ENCODE measurements at regions not wholly inside any gene's neighbourhood (a gene's known extent, or its start where the extent isn't known, plus 50 kb on each side); places are given as distances from the start of the nearest gene placed in this dataset.

DNA sequence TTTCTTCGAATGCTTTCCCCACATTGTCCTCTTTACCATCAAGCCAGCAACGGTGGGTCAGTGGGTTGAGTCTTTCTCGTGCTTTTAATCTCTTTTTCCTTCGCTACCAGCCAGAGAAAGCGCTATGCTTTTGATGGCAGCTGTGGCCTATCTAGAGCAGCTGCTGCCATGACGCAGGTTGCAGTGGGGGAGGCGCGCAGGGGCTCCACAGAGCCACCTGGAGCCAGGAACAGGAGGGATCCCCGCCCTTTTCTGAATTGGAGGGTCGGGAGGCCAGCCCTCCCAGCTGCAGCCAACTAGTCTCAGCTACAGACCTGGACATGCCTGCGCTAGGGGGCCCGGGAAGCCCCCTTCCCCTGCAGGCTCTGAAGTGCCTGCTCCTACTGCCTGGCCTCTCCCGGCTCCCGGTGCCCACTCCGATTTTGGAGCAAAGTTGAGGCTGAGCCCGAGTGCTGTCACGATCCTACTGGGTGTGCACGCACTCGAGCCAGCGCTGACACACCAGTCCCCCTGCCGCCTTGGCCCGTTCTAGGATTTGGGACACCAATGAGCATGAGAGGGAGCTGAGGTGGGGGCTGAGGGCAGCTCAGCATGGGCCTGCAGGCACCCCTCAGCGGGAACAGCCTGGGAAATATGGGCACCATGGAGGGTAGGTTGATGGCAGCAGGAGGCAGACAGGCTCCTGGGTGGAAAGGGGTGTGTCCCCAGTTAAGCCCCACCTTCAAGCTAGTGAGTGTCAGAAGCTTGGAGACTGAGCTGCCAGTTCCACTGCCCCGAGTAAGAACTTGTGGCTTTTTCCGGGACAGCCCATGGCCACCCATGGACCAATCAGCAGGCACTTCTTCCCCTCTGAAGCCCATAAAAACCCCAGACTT, 784.2 kb downstream of the SLC6A15 start:
- no peaks in the 10 kb centered on the region for H3K79me2 ChIP-seq (ENCODE audit: insufficient read depth, low read length)
- H3K27me3 Mint-ChIP-seq (ENCODE audit: low read depth, unreplicated experiment), result no peaks in the 10 kb centered on the region
- H3K9ac ChIP-seq (ENCODE audit: low read length), result no peak overlapping the region
- no peak overlapping the region for H3K4me3 ChIP-seq (ENCODE audit: insufficient read depth, low read depth, low read length)
- no peaks in the 10 kb centered on the region for H3K36me3 ChIP-seq (ENCODE audit: insufficient read depth, low read length)
- H3K9me3 ChIP-seq (ENCODE audit: insufficient read depth, low read depth, low read length), result peaks cover 5% of the 10 kb centered on the region
- no peak overlapping the region for H2AFZ ChIP-seq (ENCODE audit: low read depth, low read length)
- H3K4me3 Mint-ChIP-seq (ENCODE audit: unreplicated experiment), result no peak overlapping the region
- H3K27ac Mint-ChIP-seq (ENCODE audit: unreplicated experiment), result no peak overlapping the region
- no peak for FAIRE-seq
- H3K4me1 ChIP-seq (ENCODE audit: insufficient read depth, low read length), result no peaks in the 10 kb centered on the region
- H4K20me1 ChIP-seq (ENCODE audit: insufficient read depth, low read length), result no peaks in the 10 kb centered on the region
- H3K36me3 Mint-ChIP-seq (ENCODE audit: low read depth, unreplicated experiment), result no peaks in the 10 kb centered on the region
- H3K27me3 ChIP-seq (ENCODE audit: insufficient read depth, low read length), result no peaks in the 10 kb centered on the region
- H3K4me1 Mint-ChIP-seq (ENCODE audit: low read depth, unreplicated experiment), result peaks cover 4% of the 10 kb centered on the region
- no peaks in the 10 kb centered on the region for H3K9me3 Mint-ChIP-seq (ENCODE audit: unreplicated experiment)
- H3K4me2 ChIP-seq (ENCODE audit: low read length), result no peak overlapping the region
- DNase-seq (ENCODE audit: low read depth), result no peak
- TF ChIP-seq, protein P1, sequence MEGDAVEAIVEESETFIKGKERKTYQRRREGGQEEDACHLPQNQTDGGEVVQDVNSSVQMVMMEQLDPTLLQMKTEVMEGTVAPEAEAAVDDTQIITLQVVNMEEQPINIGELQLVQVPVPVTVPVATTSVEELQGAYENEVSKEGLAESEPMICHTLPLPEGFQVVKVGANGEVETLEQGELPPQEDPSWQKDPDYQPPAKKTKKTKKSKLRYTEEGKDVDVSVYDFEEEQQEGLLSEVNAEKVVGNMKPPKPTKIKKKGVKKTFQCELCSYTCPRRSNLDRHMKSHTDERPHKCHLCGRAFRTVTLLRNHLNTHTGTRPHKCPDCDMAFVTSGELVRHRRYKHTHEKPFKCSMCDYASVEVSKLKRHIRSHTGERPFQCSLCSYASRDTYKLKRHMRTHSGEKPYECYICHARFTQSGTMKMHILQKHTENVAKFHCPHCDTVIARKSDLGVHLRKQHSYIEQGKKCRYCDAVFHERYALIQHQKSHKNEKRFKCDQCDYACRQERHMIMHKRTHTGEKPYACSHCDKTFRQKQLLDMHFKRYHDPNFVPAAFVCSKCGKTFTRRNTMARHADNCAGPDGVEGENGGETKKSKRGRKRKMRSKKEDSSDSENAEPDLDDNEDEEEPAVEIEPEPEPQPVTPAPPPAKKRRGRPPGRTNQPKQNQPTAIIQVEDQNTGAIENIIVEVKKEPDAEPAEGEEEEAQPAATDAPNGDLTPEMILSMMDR (IDR thresholded peaks at IDR 0.05; ENCODE audit: insufficient read depth, low read depth, low read length), result no peak
- no peak for TF ChIP-seq EZH2 (IDR thresholded peaks at IDR 0.05; ENCODE audit: insufficient read depth, low read length)
- no peak overlapping the region for H3K27ac ChIP-seq (ENCODE audit: low read depth, low read length)

GRCh38 chr12:84124211-84124610, 788.4 kb downstream of the SLC6A15 start:
- no peak for DNase-seq (ENCODE audit: low read depth)
- Histone ChIP-seq H3K36me3 (ENCODE audit: insufficient read depth, low read length) (no peaks in the 10 kb centered on the region), H2AFZ (ENCODE audit: low read depth, low read length) (no peak overlapping the region), H3K4me1 (ENCODE audit: insufficient read depth, low read length) (no peaks in the 10 kb centered on the region), H3K27ac (ENCODE audit: low read depth, low read length) (no peak overlapping the region), H3K9ac (ENCODE audit: low read length) (no peak overlapping the region), H3K79me2 (ENCODE audit: insufficient read depth, low read length) (no peaks in the 10 kb centered on the region), H3K4me2 (ENCODE audit: low read length) (no peak overlapping the region), H3K4me3 (ENCODE audit: insufficient read depth, low read depth, low read length) (no peak overlapping the region), H3K27me3 (ENCODE audit: insufficient read depth, low read length) (no peaks in the 10 kb centered on the region), H4K20me1 (ENCODE audit: insufficient read depth, low read length) (no peaks in the 10 kb centered on the region), H3K9me3 (ENCODE audit: insufficient read depth, low read depth, low read length) (peaks cover 1% of the 10 kb centered on the region)
- TF ChIP-seq, protein P1 (IDR thresholded peaks at IDR 0.05; ENCODE audit: insufficient read depth, low read depth, low read length), result no peak
- no peak for TF ChIP-seq EZH2 (IDR thresholded peaks at IDR 0.05; ENCODE audit: insufficient read depth, low read length)
- H3K27me3 Mint-ChIP-seq (ENCODE audit: low read depth, unreplicated experiment), result no peaks in the 10 kb centered on the region
- no peaks in the 10 kb centered on the region for H3K36me3 Mint-ChIP-seq (ENCODE audit: low read depth, unreplicated experiment)
- H3K4me3 Mint-ChIP-seq (ENCODE audit: unreplicated experiment), result no peak overlapping the region
- no peak overlapping the region for H3K27ac Mint-ChIP-seq (ENCODE audit: unreplicated experiment)
- H3K4me1 Mint-ChIP-seq (ENCODE audit: low read depth, unreplicated experiment), result no peaks in the 10 kb centered on the region
- no peaks in the 10 kb centered on the region for H3K9me3 Mint-ChIP-seq (ENCODE audit: unreplicated experiment)
- no peak for FAIRE-seq

DNA sequence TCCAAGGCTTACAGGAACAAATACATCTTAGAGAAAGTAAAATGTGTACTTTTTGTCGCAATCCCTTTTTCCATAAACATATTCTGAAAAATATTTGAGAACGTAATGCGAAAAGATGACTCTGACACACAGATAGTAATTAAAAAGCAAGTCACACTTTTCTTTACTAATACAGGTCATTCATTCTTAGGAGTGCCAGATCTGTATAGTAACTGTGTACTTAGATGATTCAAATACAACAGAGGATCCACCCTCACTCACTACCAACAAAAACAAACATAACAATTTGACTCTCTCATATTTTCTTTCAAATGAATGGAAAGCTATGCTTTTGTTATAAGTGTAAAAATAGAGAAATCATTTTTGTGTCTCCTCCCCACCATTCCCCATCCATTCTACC, 795.4 kb downstream of the SLC6A15 start:
- Mint-ChIP-seq H3K4me1 (ENCODE audit: low read depth, unreplicated experiment) (no peaks in the 10 kb centered on the region), H3K27ac (ENCODE audit: unreplicated experiment) (no peak overlapping the region), H3K9me3 (ENCODE audit: unreplicated experiment) (no peaks in the 10 kb centered on the region), H3K4me3 (ENCODE audit: unreplicated experiment) (no peak overlapping the region), H3K36me3 (ENCODE audit: low read depth, unreplicated experiment) (no peaks in the 10 kb centered on the region), H3K27me3 (ENCODE audit: low read depth, unreplicated experiment) (no peaks in the 10 kb centered on the region)
- no peak for TF ChIP-seq EZH2 (IDR thresholded peaks at IDR 0.05; ENCODE audit: insufficient read depth, low read length)
- TF ChIP-seq, protein P1 (IDR thresholded peaks at IDR 0.05; ENCODE audit: insufficient read depth, low read depth, low read length), result no peak
- no peak overlapping the region for H3K27ac ChIP-seq (ENCODE audit: low read depth, low read length)
- no peaks in the 10 kb centered on the region for H4K20me1 ChIP-seq (ENCODE audit: insufficient read depth, low read length)
- H3K4me2 ChIP-seq (ENCODE audit: low read length), result no peak overlapping the region
- H3K79me2 ChIP-seq (ENCODE audit: insufficient read depth, low read length), result no peaks in the 10 kb centered on the region
- no peaks in the 10 kb centered on the region for H3K9me3 ChIP-seq (ENCODE audit: insufficient read depth, low read depth, low read length)
- H3K4me3 ChIP-seq (ENCODE audit: insufficient read depth, low read depth, low read length), result no peak overlapping the region
- no peaks in the 10 kb centered on the region for H3K27me3 ChIP-seq (ENCODE audit: insufficient read depth, low read length)
- FAIRE-seq, result no peak
- H3K36me3 ChIP-seq (ENCODE audit: insufficient read depth, low read length), result no peaks in the 10 kb centered on the region
- no peak overlapping the region for H2AFZ ChIP-seq (ENCODE audit: low read depth, low read length)
- H3K4me1 ChIP-seq (ENCODE audit: insufficient read depth, low read length), result no peaks in the 10 kb centered on the region
- no peak for DNase-seq (ENCODE audit: low read depth)
- no peak overlapping the region for H3K9ac ChIP-seq (ENCODE audit: low read length)

Data from astrocyte (in vitro differentiated cells and primary cell).